Activated naive CD8-positive, alpha-beta T cell treated with anti-CD3 and anti-CD28 coated beads, Interleukin-2, amount 50 U/mL, for 24 hours (primary cell): ENCODE measurements at regions not wholly inside any gene's neighbourhood (a gene's known extent, or its start where the extent isn't known, plus 50 kb on each side); places are given as distances from the start of the nearest gene placed in this dataset.
"Not testable (repeated sequence)": the region's sequence is repeated elsewhere in the genome, so short reads cannot be mapped to it uniquely, and the experiment has no call there.

Source experiments
- ATAC-seq: fragments of 150-1000 bp; cut with Tn5 transposase; one replicate; pipeline ENCODE4 v1.10.0; 2021
- DNase-seq: peaks from one replicate; pipeline ENCODE4 v3.0.0; 2021
- H3K27ac Mint-ChIP-seq: one replicate; pipeline ENCODE4 v1.8.0; 2021; ENCODE audit warnings: mild to moderate bottlenecking, mixed read lengths
- H3K27me3 Mint-ChIP-seq: one replicate; pipeline ENCODE4 v1.8.0; 2021; ENCODE audit warnings: mixed read lengths
- H3K36me3 Mint-ChIP-seq: one replicate; pipeline ENCODE4 v1.8.0; 2021; ENCODE audit warnings: low read depth, mixed read lengths
- H3K4me1 Mint-ChIP-seq: one replicate; pipeline ENCODE4 v1.8.0; 2021; ENCODE audit warnings: mixed read lengths
- H3K4me3 Mint-ChIP-seq: one replicate; pipeline ENCODE4 v1.8.0; 2021; ENCODE audit warnings: mild to moderate bottlenecking, moderate library complexity, mixed read lengths
- H3K9me3 Mint-ChIP-seq: one replicate; pipeline ENCODE4 v1.8.0; 2021; ENCODE audit warnings: mixed read lengths

- no peak overlapping the region for H3K4me3 Mint-ChIP-seq
- DNase-seq (no peak), ATAC-seq (no peak)
- no peaks in the 10 kb centered on the region for H3K4me1 Mint-ChIP-seq
- H3K27ac Mint-ChIP-seq = no peak overlapping the region
- H3K9me3 Mint-ChIP-seq = no peaks in the 10 kb centered on the region
- no peaks in the 10 kb centered on the region for H3K27me3 Mint-ChIP-seq
- H3K36me3 Mint-ChIP-seq = no peaks in the 10 kb centered on the region
Observed at GRCh38 chr4:173990126-173990868, 293.2 kb downstream of the FBXO8 start.

- ATAC-seq, H3K27me3 Mint-ChIP-seq, H3K36me3 Mint-ChIP-seq, H3K9me3 Mint-ChIP-seq, DNase-seq, H3K27ac Mint-ChIP-seq, H3K4me3 Mint-ChIP-seq, H3K4me1 Mint-ChIP-seq: not testable (repeated sequence)
Observed at GRCh38 chr4:173963523-173963922, 319.9 kb downstream of the FBXO8 start.

- no peaks in the 10 kb centered on the region for H3K9me3 Mint-ChIP-seq
- H3K27ac Mint-ChIP-seq = no peak overlapping the region
- H3K4me1 Mint-ChIP-seq = no peaks in the 10 kb centered on the region
- ATAC-seq (no peak), DNase-seq (no peak)
- H3K4me3 Mint-ChIP-seq = no peak overlapping the region
- H3K27me3 Mint-ChIP-seq = no peaks in the 10 kb centered on the region
- H3K36me3 Mint-ChIP-seq = no peaks in the 10 kb centered on the region
Observed at GRCh38 chr4:173960398-173960797, 323.1 kb downstream of the FBXO8 start.

GRCh38 chr4:173958445-173958844, 325.0 kb downstream of the FBXO8 start:
- H3K27me3 Mint-ChIP-seq = no peaks in the 10 kb centered on the region
- H3K27ac Mint-ChIP-seq = no peak overlapping the region
- H3K4me3 Mint-ChIP-seq = no peak overlapping the region

GRCh38 chr4:173943547-173943946, 339.9 kb downstream of the FBXO8 start:
- Mint-ChIP-seq H3K36me3 (no peaks in the 10 kb centered on the region), H3K4me3 (no peak overlapping the region), H3K27ac (no peak overlapping the region), H3K9me3 (no peaks in the 10 kb centered on the region), H3K4me1 (no peaks in the 10 kb centered on the region), H3K27me3 (no peaks in the 10 kb centered on the region)
- DNase-seq (no peak), ATAC-seq (no peak)

More at GRCh38 chr4:173958445-173958844, 325.0 kb downstream of the FBXO8 start:
- Mint-ChIP-seq H3K9me3 (no peaks in the 10 kb centered on the region), H3K36me3 (no peaks in the 10 kb centered on the region), H3K4me1 (no peaks in the 10 kb centered on the region)
- DNase-seq (no peak), ATAC-seq (no peak)

GRCh38 chr4:173940146-173940545, 343.3 kb downstream of the FBXO8 start:
- Mint-ChIP-seq H3K27me3 (no peaks in the 10 kb centered on the region), H3K27ac (no peak overlapping the region), H3K9me3 (no peaks in the 10 kb centered on the region), H3K4me3 (no peak overlapping the region), H3K4me1 (no peaks in the 10 kb centered on the region), H3K36me3 (no peaks in the 10 kb centered on the region)
- DNase-seq (no peak), ATAC-seq (no peak)

- H3K36me3 Mint-ChIP-seq = no peaks in the 10 kb centered on the region
- H3K27ac Mint-ChIP-seq = no peak overlapping the region
- DNase-seq (no peak), ATAC-seq (no peak)
- H3K4me3 Mint-ChIP-seq = no peak overlapping the region
- no peaks in the 10 kb centered on the region for H3K9me3 Mint-ChIP-seq
- H3K27me3 Mint-ChIP-seq = no peaks in the 10 kb centered on the region
- no peaks in the 10 kb centered on the region for H3K4me1 Mint-ChIP-seq
Observed at GRCh38 chr4:173937631-173938270, 345.7 kb downstream of the FBXO8 start.

- no peak for ATAC-seq
- no peaks in the 10 kb centered on the region for H3K36me3 Mint-ChIP-seq
- H3K4me3 Mint-ChIP-seq = no peak overlapping the region
- H3K4me1 Mint-ChIP-seq = no peaks in the 10 kb centered on the region
- no peak overlapping the region for H3K27ac Mint-ChIP-seq
- no peaks in the 10 kb centered on the region for H3K27me3 Mint-ChIP-seq
- no peak for DNase-seq
- H3K9me3 Mint-ChIP-seq = no peaks in the 10 kb centered on the region
Observed at GRCh38 chr4:173936861-173937260, 346.6 kb downstream of the FBXO8 start.

- H3K27me3 Mint-ChIP-seq = no peaks in the 10 kb centered on the region
- no peak overlapping the region for H3K27ac Mint-ChIP-seq
- H3K36me3 Mint-ChIP-seq = no peaks in the 10 kb centered on the region
- no peaks in the 10 kb centered on the region for H3K4me1 Mint-ChIP-seq
- no peaks in the 10 kb centered on the region for H3K9me3 Mint-ChIP-seq
- no peak overlapping the region for H3K4me3 Mint-ChIP-seq
- DNase-seq (no peak), ATAC-seq (no peak)
Observed at GRCh38 chr4:173935622-173936405, 347.7 kb downstream of the FBXO8 start.

- ATAC-seq (no peak), DNase-seq (no peak)
- H3K4me1 Mint-ChIP-seq = no peaks in the 10 kb centered on the region
Observed at GRCh38 chr4:173934933-173935620, 348.4 kb downstream of the FBXO8 start.

GRCh38 chr4:173934201-173934600, 349.3 kb downstream of the FBXO8 start:
- no peak for ATAC-seq
- H3K36me3 Mint-ChIP-seq = no peaks in the 10 kb centered on the region
- no peak overlapping the region for H3K4me3 Mint-ChIP-seq
- H3K27ac Mint-ChIP-seq = no peak overlapping the region
- DNase-seq = no peak
- H3K9me3 Mint-ChIP-seq = no peaks in the 10 kb centered on the region
- no peaks in the 10 kb centered on the region for H3K27me3 Mint-ChIP-seq
- H3K4me1 Mint-ChIP-seq = no peaks in the 10 kb centered on the region

More at GRCh38 chr4:173934933-173935620, 348.4 kb downstream of the FBXO8 start:
- Mint-ChIP-seq H3K27ac (no peak overlapping the region), H3K36me3 (no peaks in the 10 kb centered on the region), H3K27me3 (no peaks in the 10 kb centered on the region), H3K9me3 (no peaks in the 10 kb centered on the region), H3K4me3 (no peak overlapping the region)

GRCh38 chr4:173932701-173933100, 350.8 kb downstream of the FBXO8 start:
- Mint-ChIP-seq H3K4me3 (no peak overlapping the region), H3K27me3 (no peaks in the 10 kb centered on the region), H3K36me3 (no peaks in the 10 kb centered on the region), H3K9me3 (no peaks in the 10 kb centered on the region), H3K27ac (no peak overlapping the region), H3K4me1 (no peaks in the 10 kb centered on the region)
- DNase-seq = no peak
- ATAC-seq = no peak

- ATAC-seq (no peak), DNase-seq (no peak)
- Mint-ChIP-seq H3K9me3 (no peaks in the 10 kb centered on the region), H3K27me3 (no peaks in the 10 kb centered on the region), H3K4me3 (no peak overlapping the region), H3K36me3 (no peaks in the 10 kb centered on the region), H3K4me1 (no peaks in the 10 kb centered on the region), H3K27ac (no peak overlapping the region)
Observed at GRCh38 chr4:173930329-173930967, 353.0 kb downstream of the FBXO8 start.

- ATAC-seq = no peak
- no peaks in the 10 kb centered on the region for H3K27me3 Mint-ChIP-seq
- H3K4me3 Mint-ChIP-seq = no peak overlapping the region
- H3K36me3 Mint-ChIP-seq = no peaks in the 10 kb centered on the region
- no peak for DNase-seq
- no peak overlapping the region for H3K27ac Mint-ChIP-seq
- no peaks in the 10 kb centered on the region for H3K4me1 Mint-ChIP-seq
- H3K9me3 Mint-ChIP-seq = no peaks in the 10 kb centered on the region
Observed at GRCh38 chr4:173929921-173930320, 353.5 kb downstream of the FBXO8 start.
